Endometrium (tissue), 2 donors: ENCODE measurements at regions not wholly inside any gene's neighbourhood (a gene's known extent, or its start where the extent isn't known, plus 50 kb on each side); places are given as distances from the start of the nearest gene placed in this dataset.
A peak's percentile ranks its signal among the peaks of the same experiment; 100 is the strongest.
"Not testable (repeated sequence)": the region's sequence is repeated elsewhere in the genome, so short reads cannot be mapped to it uniquely, and the experiment has no call there.

Source experiments
- FAIRE-seq: peaks from 2 replicates; lab custom pipeline; 2012; peaks lifted over from hg19 to GRCh38; lab: Jason Lieb, UNC
- donor health status: control.
- donor health status: control.

DNA sequence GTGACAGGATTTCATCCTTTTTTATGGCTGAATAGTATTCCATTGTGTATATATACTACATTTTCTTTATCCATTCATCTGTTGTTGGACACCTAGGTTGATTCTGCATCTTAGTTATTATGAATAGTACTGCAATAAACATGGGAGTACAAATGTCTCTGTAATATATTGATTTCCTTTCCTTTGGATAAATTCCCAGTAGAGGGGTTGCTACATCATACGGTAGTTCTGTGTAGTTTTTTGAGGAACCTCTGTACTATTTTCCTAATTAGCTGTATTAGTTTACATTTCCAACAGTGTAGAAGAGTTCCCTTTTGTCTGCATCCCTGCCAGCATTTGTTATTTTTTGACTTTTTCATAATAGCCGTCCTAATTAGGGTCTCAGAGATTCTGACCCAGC, 201.3 kb downstream of the GIPC2 start:
- FAIRE-seq = no peak

DNA sequence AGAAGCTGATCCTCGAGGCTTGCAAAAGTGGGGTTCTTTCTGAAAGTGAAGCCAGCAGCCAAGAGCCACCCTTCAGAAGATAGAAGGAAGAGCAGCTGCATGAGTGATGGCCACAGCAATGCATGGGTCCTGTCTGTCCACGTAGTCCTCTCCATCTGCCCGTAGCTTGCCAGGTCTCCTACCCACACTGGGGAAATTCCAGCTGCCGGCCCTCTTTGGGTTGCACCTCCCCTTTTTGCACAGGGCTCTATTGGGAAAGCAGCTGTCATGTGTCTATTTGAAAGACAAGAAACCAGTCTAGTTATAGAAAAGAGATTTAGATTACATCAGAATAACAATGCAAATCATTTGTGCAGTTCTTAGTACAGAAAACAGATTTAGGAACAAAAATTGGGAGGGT, 204.4 kb downstream of the GIPC2 start:
- FAIRE-seq = no peak

GRCh38 chr1:78254517-78254916, 208.8 kb downstream of the GIPC2 start:
- no peak for FAIRE-seq

DNA sequence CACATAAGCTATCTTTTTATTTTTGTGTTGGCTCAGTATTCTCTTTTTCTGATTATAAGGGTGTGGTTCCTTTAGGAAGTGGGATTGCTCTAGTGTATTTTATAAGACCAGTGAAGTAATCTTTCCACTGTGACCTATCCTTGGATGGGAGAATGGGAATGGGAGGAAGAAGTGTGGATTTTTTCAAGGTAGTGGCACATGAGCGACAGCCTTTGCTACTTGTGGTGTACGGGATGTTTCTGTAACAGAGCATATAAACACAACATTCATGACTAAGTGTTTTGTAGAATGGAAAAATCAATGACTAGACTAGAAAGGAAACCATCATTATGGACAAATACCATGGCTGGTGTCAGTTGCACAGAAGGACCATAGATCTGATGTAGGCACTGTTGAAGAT, 209.6 kb downstream of the GIPC2 start:
- no peak for FAIRE-seq

DNA sequence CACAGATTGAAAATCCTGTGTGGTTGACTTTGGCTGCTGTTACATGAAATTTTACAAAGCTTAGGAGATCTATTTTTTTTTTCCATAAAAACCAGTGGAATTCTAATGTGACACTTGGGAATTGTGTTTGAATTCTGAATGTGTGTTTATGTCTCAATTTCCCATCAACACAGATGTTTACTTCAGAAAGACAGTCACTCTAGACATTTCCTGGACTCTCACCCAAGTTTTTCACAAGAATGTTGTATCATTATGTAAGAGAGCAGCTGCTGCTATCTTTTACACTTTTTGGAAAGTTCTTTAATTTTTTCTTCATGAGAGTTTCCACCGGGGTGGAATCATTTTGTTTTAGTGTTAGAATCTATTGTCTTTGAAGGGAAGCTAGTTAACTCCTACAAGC, 210.1 kb downstream of the GIPC2 start:
- peak; percentile 55 for FAIRE-seq

DNA sequence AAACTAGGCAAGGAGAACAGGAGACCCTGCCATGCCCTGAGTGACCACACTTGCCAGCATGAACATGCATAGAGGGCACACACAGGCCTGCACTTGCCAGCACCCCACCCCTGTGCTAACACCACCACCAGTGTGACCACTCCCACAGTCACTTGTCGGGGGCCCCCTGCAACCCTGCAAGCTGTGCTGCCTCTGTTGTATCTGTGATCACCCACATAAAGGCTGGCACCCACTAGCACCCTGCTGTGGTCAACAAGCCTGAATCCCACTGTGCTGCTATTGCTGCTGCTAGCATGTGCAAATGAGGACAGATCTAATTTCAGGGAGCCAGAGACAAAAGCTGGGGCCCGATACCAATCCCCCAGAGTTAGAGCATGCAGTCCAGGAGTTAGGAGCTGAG, 217.7 kb downstream of the GIPC2 start:
- FAIRE-seq = no peak

DNA sequence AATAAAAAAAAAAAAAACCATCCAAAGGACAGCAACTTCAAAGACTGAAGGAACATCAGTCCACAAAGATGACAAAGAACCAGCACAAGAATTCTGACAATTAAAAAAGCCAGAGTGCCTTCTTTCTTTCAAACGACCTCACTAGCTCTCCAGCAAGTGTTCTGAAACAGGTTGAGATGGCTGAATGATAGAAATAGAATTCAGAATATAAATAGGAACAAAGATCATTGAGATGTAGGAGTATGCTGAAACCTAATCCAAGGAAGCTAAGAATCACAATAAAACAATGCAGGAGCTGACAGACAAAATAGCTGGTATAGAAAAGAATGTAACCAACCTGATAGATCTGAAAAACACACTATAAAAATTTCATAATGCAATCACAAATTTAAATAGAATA, 218.2 kb downstream of the GIPC2 start:
- no peak for FAIRE-seq

- FAIRE-seq = no peak
These were observed 221.9 kb downstream of the GIPC2 start for GRCh38 chr1:78267513-78268218.

- FAIRE-seq = no peak
These were observed 221.2 kb upstream of the PTGFR start for GRCh38 chr1:78269591-78269990.

GRCh38 chr1:78271423-78271822, 219.4 kb upstream of the PTGFR start:
- FAIRE-seq = not testable (repeated sequence)

- FAIRE-seq = no peak
These were observed 216.0 kb upstream of the PTGFR start for GRCh38 chr1:78274814-78275213.

DNA sequence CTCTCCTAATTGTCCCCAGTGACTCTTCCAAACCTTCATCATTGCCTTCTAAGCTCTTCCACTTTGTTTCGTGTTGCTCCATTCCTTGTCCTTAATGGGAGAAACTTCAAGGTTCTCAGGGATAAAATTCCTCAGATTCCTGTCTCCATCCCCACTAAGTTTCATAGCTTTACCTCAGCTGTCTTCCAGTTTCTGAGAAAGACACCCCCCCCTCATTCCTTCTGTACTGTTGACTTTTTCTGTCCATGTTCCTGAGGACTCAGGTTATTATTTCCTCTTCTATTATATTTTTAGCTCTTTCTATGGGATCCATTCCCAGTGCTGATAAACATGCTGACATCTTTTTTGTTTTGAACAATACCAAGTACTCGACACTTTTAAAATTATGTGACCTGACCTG, 215.3 kb upstream of the PTGFR start:
- no peak for FAIRE-seq

- no peak for FAIRE-seq
These were observed 214.7 kb upstream of the PTGFR start for GRCh38 chr1:78275906-78276685.

DNA sequence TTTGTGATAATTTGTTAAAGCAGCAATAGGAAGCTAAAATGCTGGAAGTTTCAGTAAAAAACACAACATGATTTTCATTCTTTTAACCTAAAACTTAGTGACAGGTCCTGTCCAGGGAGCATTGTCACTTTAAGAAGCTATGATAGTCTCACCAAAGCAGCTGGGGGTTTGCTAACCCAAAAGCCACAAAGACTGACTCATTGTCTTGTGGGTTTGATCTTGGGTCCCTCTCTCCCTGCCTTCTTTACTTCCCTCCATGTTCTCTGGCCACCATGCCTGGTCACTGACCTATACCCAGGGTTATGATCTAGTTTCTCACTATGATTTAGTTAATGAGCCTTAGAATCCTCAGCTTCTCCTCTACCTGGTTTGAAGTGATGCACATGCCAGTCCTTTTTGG, 213.5 kb upstream of the PTGFR start:
- no peak for FAIRE-seq

- FAIRE-seq = no peak
These were observed 211.7 kb upstream of the PTGFR start for GRCh38 chr1:78279051-78279450.

DNA sequence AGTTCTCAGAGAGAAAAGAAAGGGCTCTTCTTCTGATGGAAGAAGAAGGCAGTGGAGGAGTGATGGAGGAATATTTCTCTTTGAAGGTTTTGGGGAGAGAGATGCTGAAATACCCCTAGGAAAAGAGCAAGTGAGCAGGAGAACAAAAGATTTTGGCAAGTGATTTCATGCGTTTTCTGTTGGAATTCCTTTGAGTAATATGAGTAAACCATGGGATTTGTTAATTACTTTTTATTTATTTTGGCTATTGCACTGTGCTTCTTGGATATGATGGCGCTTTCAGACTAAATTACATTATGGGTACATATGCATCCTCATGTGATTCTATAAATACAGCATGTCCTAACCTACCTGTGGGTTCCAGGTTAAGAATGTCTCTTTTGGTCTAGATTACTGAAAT, 210.1 kb upstream of the PTGFR start:
- no peak for FAIRE-seq

GRCh38 chr1:78281580-78281979, 209.2 kb upstream of the PTGFR start:
- FAIRE-seq = no peak

DNA sequence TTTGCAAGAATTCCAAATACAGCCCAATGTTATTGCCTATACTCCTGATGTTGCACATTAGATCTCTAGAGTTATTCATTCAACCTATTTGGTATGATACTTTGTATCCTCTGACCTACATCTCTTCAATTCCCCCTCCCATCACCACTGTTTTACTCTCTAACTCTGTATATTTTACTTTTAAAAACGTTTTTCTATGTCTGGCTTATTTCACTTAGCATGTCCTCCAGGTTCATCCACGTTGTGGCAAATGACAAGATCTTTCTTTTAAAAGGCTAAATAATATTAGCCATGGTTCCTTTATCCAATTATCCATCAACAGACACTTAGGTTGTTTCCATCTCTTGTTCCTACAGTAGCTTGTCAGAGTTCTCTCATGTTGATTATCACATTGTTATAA, 207.1 kb upstream of the PTGFR start:
- FAIRE-seq = no peak

DNA sequence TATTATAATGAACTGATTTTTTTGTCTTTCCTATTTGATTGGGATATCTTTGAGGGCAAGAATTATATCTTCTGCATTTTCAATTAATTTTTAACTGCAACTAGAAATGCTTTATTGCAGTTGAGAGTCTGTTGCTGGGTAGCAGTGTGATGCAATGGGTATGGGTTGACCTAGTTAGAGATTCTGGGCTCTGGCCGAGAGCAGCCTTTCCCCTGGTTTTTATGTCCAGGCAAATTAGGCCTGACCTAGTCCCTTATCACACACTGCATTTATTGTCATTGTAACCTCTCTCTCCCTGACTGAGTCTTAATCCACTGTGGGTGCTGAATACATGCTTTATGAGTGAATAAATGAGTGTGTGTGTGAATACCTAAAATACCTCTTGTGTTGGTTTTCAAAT, 206.4 kb upstream of the PTGFR start:
- FAIRE-seq = no peak

DNA sequence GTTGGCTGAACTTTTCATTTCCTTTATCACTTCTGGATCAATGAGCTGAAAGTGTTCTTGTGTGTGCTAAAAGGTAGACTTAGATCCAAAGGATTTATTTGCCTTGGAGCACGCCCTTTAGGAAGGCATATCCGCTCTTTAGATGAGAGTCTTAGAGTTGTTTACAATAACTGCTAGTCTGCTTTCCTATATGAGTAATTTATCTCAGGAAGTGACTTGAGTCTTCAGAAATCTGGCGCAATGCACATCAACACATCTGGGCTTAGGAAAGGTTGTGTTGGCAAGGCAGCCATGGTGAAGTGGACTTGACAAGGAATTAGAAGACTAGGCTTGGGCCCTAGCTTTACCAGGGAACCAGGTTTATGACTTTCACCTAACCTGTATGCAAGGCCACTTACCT, 204.1 kb upstream of the PTGFR start:
- no peak for FAIRE-seq

DNA sequence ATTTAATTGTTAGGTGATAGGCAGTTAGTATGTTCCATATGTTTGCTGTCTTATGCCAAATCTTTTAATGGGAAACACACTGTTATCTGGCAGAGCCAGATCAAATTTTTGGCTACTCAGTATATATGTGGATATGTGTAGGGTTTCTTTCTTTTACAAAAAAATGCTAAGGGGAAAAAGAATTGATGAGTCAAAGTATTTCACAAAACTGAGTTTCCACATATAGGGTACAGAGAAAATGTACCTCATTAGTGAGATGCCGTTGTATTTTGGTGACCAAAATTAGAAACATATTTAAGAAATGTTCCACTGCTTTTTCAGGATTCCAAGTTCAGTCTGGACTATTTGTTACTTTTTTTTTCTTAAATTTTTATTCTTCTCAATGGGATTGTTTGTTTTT, 201.2 kb upstream of the PTGFR start:
- no peak for FAIRE-seq

GRCh38 chr1:78291418-78291817, 199.4 kb upstream of the PTGFR start:
- FAIRE-seq = no peak

- FAIRE-seq = peak; percentile 37
These were observed 198.9 kb upstream of the PTGFR start for GRCh38 chr1:78291872-78292271.

DNA sequence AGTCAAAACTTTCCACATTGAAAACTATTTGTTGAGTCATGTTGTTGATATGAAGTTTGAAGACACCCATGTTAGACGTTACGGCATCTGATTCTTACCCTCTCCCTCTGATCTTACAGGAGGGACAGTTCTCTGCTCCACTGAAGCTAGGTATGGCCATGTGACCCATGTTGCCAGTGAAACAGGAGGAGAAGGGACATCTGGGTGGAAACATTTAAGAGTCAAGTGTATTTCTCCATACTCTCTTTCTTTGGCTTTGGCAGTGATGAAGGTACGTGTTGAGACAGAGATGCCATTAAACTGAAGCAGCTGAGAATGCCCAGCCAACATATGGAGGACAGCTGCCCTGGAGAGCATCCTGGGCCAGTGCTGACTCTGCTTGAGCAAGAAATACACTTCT, 198.4 kb upstream of the PTGFR start:
- no peak for FAIRE-seq
